Cardiac muscle cell (in vitro differentiated cells and primary cell): ENCODE measurements at regions not wholly inside any gene's neighbourhood (a gene's known extent, or its start where the extent isn't known, plus 50 kb on each side); places are given as distances from the start of the nearest gene placed in this dataset.

Source experiments
- DNase-seq, 2 donors: peaks; one replicate each; pipeline versions ENCODE4 v3.0.0 to v3.0.0-alpha.2; 2010 to 2017; ENCODE audit warnings: low read depth in 1 of 2, low spot score in 1 of 2
- H3K27ac ChIP-seq: fragments of 200-600 bp; sonication (generic); 2 replicates; pipeline ENCODE4 v1.5.1; 2016
- H3K27me3 ChIP-seq: fragments of 200-600 bp; sonication (generic); 2 replicates; pipeline ENCODE4 v1.6.0; 2016; ENCODE audit warnings: control low read depth
- H3K36me3 ChIP-seq: fragments of 200-600 bp; sonication (generic); 2 replicates; pipeline ENCODE4 v1.5.1; 2016; ENCODE audit warnings: control low read depth
- H3K4me1 ChIP-seq: fragments of 200-600 bp; sonication (generic); 2 replicates; pipeline ENCODE4 v1.8.1; 2017; ENCODE audit warnings: low read depth, mild to moderate bottlenecking, mixed run types
- H3K4me3 ChIP-seq: fragments of 200-600 bp; sonication (generic); 2 replicates; pipeline ENCODE4 v1.5.1; 2016; ENCODE audit warnings: mild to moderate bottlenecking
- H3K9me3 ChIP-seq: fragments of 200-600 bp; sonication (generic); 2 replicates; pipeline ENCODE4 v1.5.1; 2017; ENCODE audit warnings: low read depth, mild to moderate bottlenecking, control low read depth
- TF ChIP-seq, protein P1 (sequence below): IDR thresholded peaks from 2 replicates; pipeline ENCODE4 v1.5.1; 2012; ENCODE audit warnings: low read depth, mild to moderate bottlenecking, low read length

GRCh38 chr10:123409426-123409825 is 255.2 kb downstream of the BUB3 start:
- Histone ChIP-seq H3K27ac (no peak overlapping the region), H3K27me3 (no peaks in the 10 kb centered on the region), H3K4me3 (no peak overlapping the region), H3K9me3 (no peaks in the 10 kb centered on the region), H3K36me3 (no peaks in the 10 kb centered on the region), H3K4me1 (no peaks in the 10 kb centered on the region)
- no peak for DNase-seq
- TF ChIP-seq, protein P1, sequence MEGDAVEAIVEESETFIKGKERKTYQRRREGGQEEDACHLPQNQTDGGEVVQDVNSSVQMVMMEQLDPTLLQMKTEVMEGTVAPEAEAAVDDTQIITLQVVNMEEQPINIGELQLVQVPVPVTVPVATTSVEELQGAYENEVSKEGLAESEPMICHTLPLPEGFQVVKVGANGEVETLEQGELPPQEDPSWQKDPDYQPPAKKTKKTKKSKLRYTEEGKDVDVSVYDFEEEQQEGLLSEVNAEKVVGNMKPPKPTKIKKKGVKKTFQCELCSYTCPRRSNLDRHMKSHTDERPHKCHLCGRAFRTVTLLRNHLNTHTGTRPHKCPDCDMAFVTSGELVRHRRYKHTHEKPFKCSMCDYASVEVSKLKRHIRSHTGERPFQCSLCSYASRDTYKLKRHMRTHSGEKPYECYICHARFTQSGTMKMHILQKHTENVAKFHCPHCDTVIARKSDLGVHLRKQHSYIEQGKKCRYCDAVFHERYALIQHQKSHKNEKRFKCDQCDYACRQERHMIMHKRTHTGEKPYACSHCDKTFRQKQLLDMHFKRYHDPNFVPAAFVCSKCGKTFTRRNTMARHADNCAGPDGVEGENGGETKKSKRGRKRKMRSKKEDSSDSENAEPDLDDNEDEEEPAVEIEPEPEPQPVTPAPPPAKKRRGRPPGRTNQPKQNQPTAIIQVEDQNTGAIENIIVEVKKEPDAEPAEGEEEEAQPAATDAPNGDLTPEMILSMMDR = no peak

DNA sequence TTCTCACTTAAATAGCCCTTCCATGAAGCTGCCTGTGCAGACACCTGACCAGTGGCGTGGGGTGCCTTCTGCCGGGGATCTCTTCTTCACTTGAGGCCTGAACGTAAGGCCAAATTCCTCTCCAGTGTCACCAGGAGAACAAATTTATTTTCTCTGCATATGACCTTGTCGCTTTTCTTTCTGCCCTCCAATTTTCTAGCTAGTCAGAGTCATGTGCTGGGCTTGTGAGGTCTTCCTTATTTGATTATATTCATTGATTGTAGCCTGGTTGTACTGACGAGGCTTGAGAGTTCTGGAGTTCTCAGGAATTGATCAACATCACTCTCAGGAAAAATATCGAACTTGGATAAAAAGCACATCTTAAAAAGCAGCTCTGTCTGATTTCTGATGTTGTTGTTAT is 255.7 kb downstream of the BUB3 start:
- Histone ChIP-seq H3K36me3 (no peaks in the 10 kb centered on the region), H3K27ac (no peak overlapping the region), H3K9me3 (no peaks in the 10 kb centered on the region), H3K27me3 (no peaks in the 10 kb centered on the region), H3K4me3 (no peak overlapping the region), H3K4me1 (no peaks in the 10 kb centered on the region)
- TF ChIP-seq, protein P1 = no peak
- DNase-seq = no peak

DNA sequence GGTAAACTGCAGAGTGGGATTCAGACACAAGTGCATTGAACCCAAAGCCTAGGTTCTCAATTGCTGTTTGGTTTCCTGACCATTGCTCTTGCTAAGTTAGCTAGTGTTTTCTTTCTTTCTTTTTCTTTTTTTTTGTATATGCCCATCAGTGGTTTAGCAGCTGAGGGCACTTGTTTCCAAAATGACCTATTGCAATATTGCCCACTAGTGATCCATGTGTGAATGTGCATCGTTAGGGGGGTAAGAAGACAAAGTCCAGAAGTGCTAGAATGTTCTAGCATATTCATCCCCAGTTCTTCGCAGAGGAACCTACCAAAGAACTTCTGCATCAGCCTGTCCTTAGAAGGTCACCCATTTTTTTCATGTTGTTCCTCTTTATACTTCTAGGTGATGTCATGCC is 252.8 kb upstream of the GPR26 start:
- TF ChIP-seq, protein P1 = no peak
- H3K27ac ChIP-seq = no peak overlapping the region
- no peaks in the 10 kb centered on the region for H3K27me3 ChIP-seq
- no peak for DNase-seq
- no peaks in the 10 kb centered on the region for H3K4me1 ChIP-seq
- H3K36me3 ChIP-seq = no peaks in the 10 kb centered on the region
- H3K4me3 ChIP-seq = no peak overlapping the region
- no peaks in the 10 kb centered on the region for H3K9me3 ChIP-seq

DNA sequence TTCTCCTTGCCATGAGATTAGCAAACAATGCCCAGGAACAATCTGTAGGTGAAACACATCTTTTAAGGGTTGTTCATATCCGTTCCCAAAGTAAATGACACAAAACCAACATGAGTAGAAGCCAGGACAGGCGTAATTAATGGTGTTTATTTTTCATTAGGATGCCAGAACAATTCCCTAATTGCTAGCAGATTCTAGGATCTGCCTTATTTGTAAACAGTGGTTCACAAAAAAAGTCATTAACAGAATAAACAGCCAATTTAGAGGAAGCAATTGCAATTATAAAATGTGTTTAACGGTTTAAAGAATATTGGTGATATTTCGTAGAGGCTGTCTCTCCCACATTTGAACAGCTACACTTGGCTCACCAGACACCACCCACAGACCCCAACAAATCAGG is 250.6 kb upstream of the GPR26 start:
- Histone ChIP-seq H3K27me3 (no peaks in the 10 kb centered on the region), H3K27ac (no peak overlapping the region), H3K9me3 (no peaks in the 10 kb centered on the region), H3K4me1 (no peaks in the 10 kb centered on the region), H3K36me3 (no peaks in the 10 kb centered on the region), H3K4me3 (no peak overlapping the region)
- TF ChIP-seq, protein P1 = no peak
- no peak for DNase-seq

- no peak overlapping the region for H3K4me3 ChIP-seq
- TF ChIP-seq, protein P1 = no peak
Observed at GRCh38 chr10:123417414-123417813, 248.7 kb upstream of the GPR26 start.

DNA sequence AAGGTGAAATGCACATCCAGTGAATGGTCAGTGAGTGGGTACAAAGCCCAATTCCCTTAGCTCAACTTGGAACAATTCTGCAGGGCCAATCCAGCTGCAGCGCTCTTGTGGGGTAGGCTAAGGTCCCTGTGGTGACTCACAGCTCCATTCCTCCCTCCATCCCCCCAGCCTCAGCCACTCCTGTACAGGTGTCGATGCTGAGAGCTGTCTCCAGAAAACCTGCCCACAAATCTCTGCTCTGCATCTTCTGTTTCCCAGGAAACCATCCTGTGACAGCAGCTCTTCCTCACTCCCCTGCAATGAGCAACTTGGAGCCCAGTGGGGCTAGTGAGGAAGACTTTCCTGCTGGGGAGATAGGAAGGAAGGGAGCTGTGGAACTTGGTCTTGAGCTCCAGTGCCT is 244.7 kb upstream of the GPR26 start:
- Histone ChIP-seq H3K27ac (no peak overlapping the region), H3K4me1 (no peaks in the 10 kb centered on the region), H3K27me3 (no peaks in the 10 kb centered on the region), H3K4me3 (no peak overlapping the region), H3K36me3 (no peaks in the 10 kb centered on the region), H3K9me3 (no peaks in the 10 kb centered on the region)
- no peak for DNase-seq
- TF ChIP-seq, protein P1 = no peak

More at GRCh38 chr10:123417414-123417813, 248.7 kb upstream of the GPR26 start:
- Histone ChIP-seq H3K9me3 (no peaks in the 10 kb centered on the region), H3K36me3 (no peaks in the 10 kb centered on the region), H3K4me1 (no peaks in the 10 kb centered on the region), H3K27ac (no peak overlapping the region), H3K27me3 (no peaks in the 10 kb centered on the region)
- DNase-seq = no peak
